Smooth muscle cell (in vitro differentiated cells): ENCODE measurements at regions not wholly inside any gene's neighbourhood (a gene's known extent, or its start where the extent isn't known, plus 50 kb on each side); places are given as distances from the start of the nearest gene placed in this dataset.

Experiments used
- DNase-seq: peaks from one replicate; lab custom pipeline; 2025; ENCODE audit not compliant: unreplicated experiment; lab: John Stamatoyannopoulos, UW
- H2AFZ ChIP-seq: fragments of 200-600 bp; sonication (generic); 2 replicates; pipeline ENCODE4 v1.6.0; 2016; ENCODE audit warnings: antibody characterized with exemption, low read depth, mild to moderate bottlenecking
- H3F3A ChIP-seq: fragments of 200-600 bp; sonication (generic); 2 replicates; pipeline ENCODE4 v1.6.0; 2017; ENCODE audit warnings: antibody characterized with exemption, low read depth
- H3K27ac ChIP-seq: fragments of 200-600 bp; sonication (generic); 2 replicates; pipeline ENCODE4 v1.5.1; 2016; ENCODE audit warnings: low read depth, mild to moderate bottlenecking
- H3K27me3 ChIP-seq: fragments of 200-600 bp; sonication (generic); 2 replicates; pipeline ENCODE4 v1.6.1; 2016; ENCODE audit warnings: low read depth, mild to moderate bottlenecking
- H3K36me3 ChIP-seq: fragments of 200-600 bp; sonication (generic); 2 replicates; pipeline ENCODE4 v1.5.1; 2016; ENCODE audit warnings: low read depth
- H3K4me1 ChIP-seq: fragments of 200-600 bp; sonication (generic); 2 replicates; pipeline ENCODE4 v1.5.1; 2016; ENCODE audit warnings: low read depth
- H3K4me2 ChIP-seq: fragments of 200-600 bp; sonication (generic); 2 replicates; pipeline ENCODE4 v1.6.0; 2016; ENCODE audit warnings: mild to moderate bottlenecking
- H3K4me3 ChIP-seq: fragments of 200-600 bp; sonication (generic); 2 replicates; pipeline ENCODE4 v1.5.1; 2016; ENCODE audit warnings: mild to moderate bottlenecking
- H3K79me2 ChIP-seq: fragments of 200-600 bp; sonication (generic); 2 replicates; pipeline ENCODE4 v1.6.0; 2016; ENCODE audit warnings: low read depth, mild to moderate bottlenecking
- H3K9ac ChIP-seq: fragments of 200-600 bp; sonication (generic); 2 replicates; pipeline ENCODE4 v1.6.0; 2016; ENCODE audit warnings: low read depth
- H3K9me3 ChIP-seq: fragments of 200-600 bp; sonication (generic); replicated peaks from 2 replicates; pipeline ENCODE4 v1.5.1; 2016; ENCODE audit warnings: low read depth
- H4K20me1 ChIP-seq: fragments of 200-600 bp; sonication (generic); 2 replicates; pipeline ENCODE4 v1.6.0; 2016; ENCODE audit warnings: low read depth
- WGBS: methylation state at CpG from one replicate; pipeline ENCODE4 v1.1.7; 2016; ENCODE audit warnings: low lambda C conversion rate; 5-methylcytosine and 5-hydroxymethylcytosine counted together
- TF ChIP-seq, protein P1 (sequence below): fragments of 200-600 bp; sonication (generic); IDR thresholded peaks from 2 replicates; pipeline ENCODE4 v1.5.1; 2017; ENCODE audit warnings: borderline replicate concordance, mild to moderate bottlenecking, antibody characterized with exemption; ENCODE audit not compliant: insufficient read depth, poor library complexity, severe bottlenecking

DNA sequence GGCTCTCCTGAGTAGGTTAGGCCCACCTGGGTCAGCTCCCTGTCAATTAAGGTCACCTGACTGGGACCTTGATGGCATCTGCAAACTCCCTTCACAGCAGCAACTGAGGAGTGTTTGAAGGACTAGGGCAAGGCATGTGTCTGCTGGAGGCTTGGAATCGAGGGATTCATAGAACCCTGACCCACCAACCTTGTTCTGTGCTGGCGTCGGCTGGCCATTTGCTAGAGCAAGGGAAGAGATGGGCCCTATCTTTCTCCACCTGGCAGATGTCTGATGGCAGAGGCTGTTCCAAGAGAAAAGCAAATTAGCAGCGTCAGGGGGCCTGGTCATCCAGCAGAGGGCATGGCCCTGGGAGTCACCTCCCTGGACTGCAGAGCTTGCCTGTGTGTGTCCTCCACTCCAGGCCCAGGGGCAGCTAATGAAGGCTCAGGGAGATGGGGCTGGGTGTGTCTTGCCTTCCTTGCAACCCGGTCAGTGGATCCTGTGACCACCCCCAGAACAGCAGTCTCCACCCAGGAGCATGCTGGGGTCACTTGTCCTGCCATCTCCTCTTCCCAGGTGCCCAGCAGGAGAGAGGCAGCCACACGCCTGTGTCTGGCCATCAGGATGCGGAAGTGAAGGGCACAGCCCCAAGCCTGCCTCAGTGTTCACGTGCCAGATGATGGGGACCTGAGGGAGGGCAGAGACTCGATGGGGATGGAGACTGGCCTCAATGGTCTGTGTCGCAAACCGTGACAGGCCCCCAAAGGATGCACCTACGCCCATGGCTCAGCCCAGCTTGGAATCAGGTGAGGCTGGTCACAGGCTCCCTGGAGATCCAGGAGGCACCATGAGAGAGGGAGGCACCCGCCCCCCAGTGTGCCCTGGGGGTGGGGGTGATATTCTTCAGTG lies 53.9 kb downstream of the BARX1 start:
- no peaks in the 10 kb centered on the region for H3K4me1 ChIP-seq
- no peaks in the 10 kb centered on the region for H3F3A ChIP-seq
- H2AFZ ChIP-seq, result no peak overlapping the region
- no peaks in the 10 kb centered on the region for H3K79me2 ChIP-seq
- no peaks in the 10 kb centered on the region for H3K9me3 ChIP-seq
- no peaks in the 10 kb centered on the region for H3K27me3 ChIP-seq
- no peaks in the 10 kb centered on the region for H3K36me3 ChIP-seq
- no peak overlapping the region for H3K4me2 ChIP-seq
- H4K20me1 ChIP-seq, result no peaks in the 10 kb centered on the region
- DNase-seq, result no peak
- 88% methylated on average over 13 of the region's 13 CpGs for WGBS
- no peak overlapping the region for H3K4me3 ChIP-seq
- TF ChIP-seq, protein P1, sequence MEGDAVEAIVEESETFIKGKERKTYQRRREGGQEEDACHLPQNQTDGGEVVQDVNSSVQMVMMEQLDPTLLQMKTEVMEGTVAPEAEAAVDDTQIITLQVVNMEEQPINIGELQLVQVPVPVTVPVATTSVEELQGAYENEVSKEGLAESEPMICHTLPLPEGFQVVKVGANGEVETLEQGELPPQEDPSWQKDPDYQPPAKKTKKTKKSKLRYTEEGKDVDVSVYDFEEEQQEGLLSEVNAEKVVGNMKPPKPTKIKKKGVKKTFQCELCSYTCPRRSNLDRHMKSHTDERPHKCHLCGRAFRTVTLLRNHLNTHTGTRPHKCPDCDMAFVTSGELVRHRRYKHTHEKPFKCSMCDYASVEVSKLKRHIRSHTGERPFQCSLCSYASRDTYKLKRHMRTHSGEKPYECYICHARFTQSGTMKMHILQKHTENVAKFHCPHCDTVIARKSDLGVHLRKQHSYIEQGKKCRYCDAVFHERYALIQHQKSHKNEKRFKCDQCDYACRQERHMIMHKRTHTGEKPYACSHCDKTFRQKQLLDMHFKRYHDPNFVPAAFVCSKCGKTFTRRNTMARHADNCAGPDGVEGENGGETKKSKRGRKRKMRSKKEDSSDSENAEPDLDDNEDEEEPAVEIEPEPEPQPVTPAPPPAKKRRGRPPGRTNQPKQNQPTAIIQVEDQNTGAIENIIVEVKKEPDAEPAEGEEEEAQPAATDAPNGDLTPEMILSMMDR, result no peak
- H3K27ac ChIP-seq, result no peak overlapping the region
- no peak overlapping the region for H3K9ac ChIP-seq

DNA sequence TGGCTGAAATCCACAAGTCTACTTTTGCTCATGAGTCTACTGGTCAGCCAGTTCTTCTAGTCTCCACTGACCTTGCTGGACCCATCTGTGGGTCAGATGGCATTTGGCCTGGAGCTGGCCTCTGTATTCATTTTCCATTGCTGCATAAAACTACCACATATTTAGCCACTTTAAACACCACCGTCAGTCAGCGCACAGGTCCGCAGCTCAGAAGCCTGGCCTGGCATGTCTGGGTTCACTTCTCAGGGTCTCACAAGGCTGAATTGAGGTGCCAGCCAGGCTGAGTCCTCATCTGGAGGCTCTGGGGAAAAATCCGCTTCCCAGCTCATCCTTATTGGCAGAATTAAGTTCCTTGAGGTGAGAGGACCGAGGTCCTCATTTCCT lies 54.7 kb downstream of the BARX1 start:
- Histone ChIP-seq H3K36me3 (no peaks in the 10 kb centered on the region), H3F3A (no peaks in the 10 kb centered on the region), H2AFZ (no peak overlapping the region), H3K79me2 (no peaks in the 10 kb centered on the region), H3K27me3 (no peaks in the 10 kb centered on the region), H3K9me3 (no peaks in the 10 kb centered on the region), H4K20me1 (no peaks in the 10 kb centered on the region), H3K9ac (no peak overlapping the region), H3K4me1 (no peaks in the 10 kb centered on the region), H3K27ac (no peak overlapping the region), H3K4me2 (no peak overlapping the region), H3K4me3 (no peak overlapping the region)
- WGBS, result 90% methylated on average over 5 of the region's 5 CpGs
- no peak for DNase-seq
- TF ChIP-seq, protein P1, result no peak

DNA sequence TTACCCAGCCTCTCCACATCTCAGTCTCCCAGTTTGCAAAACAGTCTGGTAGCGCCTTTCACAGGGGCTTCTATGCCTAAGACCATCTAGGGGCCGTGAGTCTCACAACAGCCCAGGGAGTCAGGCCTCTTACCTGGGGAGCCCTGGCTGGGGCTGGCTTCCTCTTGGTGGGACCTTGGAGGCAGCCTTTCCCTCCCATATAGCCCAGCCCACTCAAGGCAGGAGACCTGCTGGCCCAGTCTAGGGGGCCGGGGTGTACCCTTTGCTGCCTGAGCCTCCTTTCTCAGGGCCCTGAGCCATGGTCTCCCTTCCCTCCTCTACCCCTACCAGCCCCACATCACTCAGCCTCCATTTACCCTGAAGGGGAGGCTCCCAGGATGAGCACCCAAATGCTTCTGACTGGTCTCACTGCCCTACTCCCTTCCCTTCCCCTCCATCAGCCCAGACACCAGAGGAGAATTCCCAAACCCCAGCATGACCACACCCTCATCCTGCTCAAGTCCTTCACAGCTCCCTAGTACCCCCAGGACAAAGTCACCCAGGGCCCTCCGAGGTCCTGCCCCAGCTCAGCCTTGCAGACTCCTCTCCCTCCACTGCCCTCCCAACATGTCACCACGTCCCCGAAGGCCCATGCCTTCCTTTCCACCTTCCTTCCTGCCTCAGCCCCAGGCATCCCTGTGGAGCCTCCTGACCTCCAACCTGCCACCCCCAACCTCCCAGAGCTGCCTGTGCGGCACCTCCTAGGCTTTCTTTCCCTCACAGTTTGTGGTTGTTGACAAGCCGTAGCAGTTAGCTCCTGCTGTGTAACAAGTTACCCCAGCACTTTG lies 55.3 kb downstream of the BARX1 start:
- no peak overlapping the region for H3K4me3 ChIP-seq

More for the DNA sequence above, 55.3 kb downstream of the BARX1 start:
- Histone ChIP-seq H3K4me2 (no peak overlapping the region), H2AFZ (no peak overlapping the region), H3F3A (no peaks in the 10 kb centered on the region), H3K79me2 (no peaks in the 10 kb centered on the region), H4K20me1 (no peaks in the 10 kb centered on the region), H3K4me1 (no peaks in the 10 kb centered on the region), H3K9me3 (no peaks in the 10 kb centered on the region), H3K27ac (no peak overlapping the region), H3K36me3 (no peaks in the 10 kb centered on the region), H3K27me3 (no peaks in the 10 kb centered on the region), H3K9ac (no peak overlapping the region)
- WGBS, result 93% methylated on average over 7 of the region's 8 CpGs
- no peak for DNase-seq
- TF ChIP-seq, protein P1, result no peak
